GM21737 (cell line): ENCODE measurements at regions not wholly inside any gene's neighbourhood (a gene's known extent, or its start where the extent isn't known, plus 50 kb on each side); places are given as distances from the start of the nearest gene placed in this dataset.

Experiments used
- ATAC-seq: cut with Tn5 transposase; IDR thresholded peaks from one replicate; pipeline ENCODE4 v1.9.1; 2021; ENCODE audit warnings: mild to moderate bottlenecking, moderate library complexity; ENCODE audit not compliant: unreplicated experiment

DNA sequence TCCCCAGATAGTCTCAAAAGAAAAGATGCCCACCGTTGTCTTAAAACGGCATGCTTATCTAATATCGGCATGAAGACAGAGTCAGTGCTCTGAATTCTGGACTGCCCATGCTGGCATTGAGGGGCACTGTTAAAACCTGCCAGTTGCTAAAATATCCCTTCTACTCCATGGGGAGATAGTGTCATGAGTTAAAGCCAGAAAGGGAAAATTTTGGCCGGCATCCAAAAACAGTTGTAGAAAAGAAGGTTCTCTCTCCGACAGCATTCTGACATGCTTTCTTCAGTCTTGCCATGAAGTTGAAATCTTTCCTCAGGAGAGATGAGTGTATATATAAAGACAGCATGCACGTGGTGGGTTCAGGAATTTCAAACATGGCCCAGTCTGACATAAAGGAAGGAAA, 401.3 kb upstream of the PIK3C3 start:
- no peak for ATAC-seq

- no peak for ATAC-seq
Measured at GRCh38 chr18:41548521-41549260, 406.3 kb upstream of the PIK3C3 start.

DNA sequence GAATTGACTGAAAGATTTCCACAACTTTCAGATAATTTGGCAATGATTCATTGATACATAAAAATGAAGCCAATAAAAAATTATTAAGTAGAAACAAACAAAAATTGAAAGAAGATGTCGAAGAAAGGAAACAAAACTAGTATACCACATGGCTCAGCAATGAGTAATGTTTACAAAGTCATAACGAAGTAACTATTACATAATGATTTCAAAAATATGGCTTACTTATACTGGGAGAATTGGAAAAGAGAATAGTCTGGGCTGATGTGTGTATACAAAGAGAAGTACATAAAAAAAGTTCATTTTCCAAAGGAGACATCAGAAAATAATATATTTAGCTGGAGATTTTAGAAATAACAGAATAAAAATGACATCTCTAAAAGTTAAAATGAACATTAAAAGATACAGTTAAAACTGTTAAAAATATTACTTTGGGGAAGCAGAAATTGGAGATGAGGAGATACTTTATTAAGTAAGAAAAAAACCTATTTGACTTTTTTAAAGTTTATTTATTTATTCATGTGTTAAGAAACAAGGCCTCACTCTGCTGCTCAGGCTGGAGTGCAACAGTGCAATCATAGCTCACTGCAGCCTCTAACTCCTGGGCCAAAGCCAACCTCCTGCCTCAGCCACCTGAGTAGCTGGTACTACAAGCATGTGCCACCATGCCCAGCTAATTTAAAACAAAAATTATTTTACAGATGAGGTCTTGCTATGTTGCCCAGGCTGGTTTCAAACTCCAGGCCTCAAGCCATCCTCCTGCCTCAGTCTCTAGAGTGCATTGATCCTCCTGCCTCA, 409.7 kb upstream of the PIK3C3 start:
- no peak for ATAC-seq

GRCh38 chr18:41543815-41544214, 411.2 kb upstream of the PIK3C3 start:
- no peak for ATAC-seq

GRCh38 chr18:41540237-41540871, 414.7 kb upstream of the PIK3C3 start:
- ATAC-seq = no peak

DNA sequence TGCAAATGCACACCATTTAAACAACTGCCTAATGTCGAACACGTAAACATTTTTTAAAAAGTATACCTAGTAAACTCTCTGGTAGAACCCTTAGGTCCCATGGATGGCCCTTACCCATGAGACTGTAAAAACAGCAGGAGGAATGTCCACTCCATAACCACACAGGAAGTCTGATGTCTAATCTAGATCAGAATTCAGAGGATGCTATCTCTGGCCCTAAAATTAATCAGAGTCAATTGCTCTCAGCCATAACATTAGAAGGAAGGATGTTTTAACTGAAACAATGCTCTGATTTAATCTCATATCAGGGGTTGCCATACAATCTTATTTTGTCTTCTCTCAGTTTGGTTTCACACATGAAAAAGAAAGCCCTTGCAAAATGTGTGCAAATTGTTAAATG, 416.3 kb upstream of the PIK3C3 start:
- no peak for ATAC-seq

- ATAC-seq = no peak
Measured at GRCh38 chr18:41537666-41538065, 417.4 kb upstream of the PIK3C3 start.

DNA sequence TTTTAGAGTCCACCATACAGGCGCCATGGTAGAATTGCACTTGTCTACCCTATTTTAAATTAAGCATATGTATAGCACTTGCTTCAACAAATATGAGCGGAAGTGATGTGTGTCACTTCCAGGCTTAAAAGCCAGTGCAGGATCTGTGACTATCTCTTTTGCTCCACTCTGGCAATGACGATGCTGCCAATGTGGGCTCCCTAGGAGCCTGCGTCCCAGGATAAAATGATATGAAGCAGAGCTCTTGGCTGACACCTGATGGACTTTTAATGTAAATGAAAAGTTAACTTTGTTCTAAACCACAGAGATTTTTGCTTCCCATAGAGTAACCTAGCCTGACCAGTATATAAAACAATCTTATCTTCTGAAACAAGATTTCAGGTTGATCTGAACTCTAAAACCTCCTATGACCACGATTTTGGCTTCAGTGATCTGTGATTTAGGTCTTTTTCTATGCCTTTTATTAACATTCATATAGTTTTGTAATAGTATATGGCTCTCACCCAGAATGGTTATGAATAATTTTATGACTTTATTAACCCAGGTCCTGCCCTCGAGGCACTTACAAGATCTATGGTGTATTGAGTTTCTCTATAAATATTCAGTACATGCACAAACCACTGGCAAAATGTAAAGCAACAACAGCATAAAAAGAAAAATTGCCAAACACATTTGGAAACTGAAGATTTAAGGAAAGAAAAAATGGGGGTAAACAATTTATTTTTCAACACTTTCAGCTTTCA, 422.5 kb upstream of the PIK3C3 start:
- no peak for ATAC-seq

DNA sequence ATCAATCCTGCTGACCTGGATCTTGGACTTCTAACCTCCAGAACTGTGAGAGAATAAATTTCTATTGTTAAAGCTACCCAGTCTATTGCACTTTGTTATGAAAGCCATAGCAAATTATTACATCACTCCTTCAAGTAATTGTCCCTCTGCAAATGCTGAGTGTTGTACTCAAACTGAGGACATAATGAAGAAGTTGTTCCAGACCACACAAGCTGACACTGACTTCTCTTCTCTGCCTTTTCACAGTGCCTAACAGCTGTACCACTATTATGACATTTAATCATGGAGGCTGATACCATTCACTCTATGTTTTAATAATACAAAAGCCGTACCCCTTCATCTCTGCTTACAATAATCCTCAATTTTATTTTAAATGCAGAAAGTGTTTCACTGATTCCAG, 424.1 kb upstream of the PIK3C3 start:
- no peak for ATAC-seq

GRCh38 chr18:41529093-41529492, 425.9 kb upstream of the PIK3C3 start:
- no peak for ATAC-seq

- ATAC-seq = no peak
Measured at GRCh38 chr18:41526054-41526453, 429.0 kb upstream of the PIK3C3 start.

DNA sequence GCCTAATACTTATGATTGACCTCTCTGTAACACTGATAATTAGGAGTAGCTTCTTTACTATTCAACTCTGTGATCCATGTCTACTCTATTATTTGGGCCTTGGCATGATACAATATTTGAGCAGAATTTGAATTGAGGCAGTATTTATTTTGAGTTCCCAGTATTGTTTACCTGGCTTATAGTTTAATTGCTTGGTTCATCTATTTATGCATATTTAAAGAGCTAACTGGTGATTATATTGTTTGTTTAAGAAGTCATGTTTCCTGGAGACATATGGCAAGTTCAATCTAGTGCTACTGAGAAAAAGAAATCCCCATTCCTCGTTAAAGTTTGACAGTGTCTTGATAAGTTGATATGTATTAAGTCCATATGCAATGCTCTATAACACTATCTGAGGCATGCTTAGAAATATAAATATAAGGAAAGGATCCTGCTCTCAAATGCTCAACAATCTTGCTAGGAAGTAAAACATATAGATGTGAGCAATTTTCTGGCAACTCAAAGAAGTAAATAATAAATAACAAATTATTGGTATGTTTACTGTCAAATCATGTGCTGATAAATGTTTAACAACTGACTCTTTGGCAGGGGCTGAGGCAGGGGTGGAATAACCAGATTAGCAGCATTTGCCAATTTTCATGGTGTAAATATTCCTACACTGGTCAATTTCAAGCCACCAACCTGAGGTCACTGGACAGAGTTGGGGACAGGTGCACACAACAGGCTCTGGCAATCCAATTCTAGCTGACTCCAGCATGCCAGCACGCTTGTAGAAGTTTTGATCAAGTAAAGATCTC, 430.2 kb upstream of the PIK3C3 start:
- ATAC-seq = no peak

GRCh38 chr18:41517142-41517541, 437.9 kb upstream of the PIK3C3 start:
- ATAC-seq = no peak

DNA sequence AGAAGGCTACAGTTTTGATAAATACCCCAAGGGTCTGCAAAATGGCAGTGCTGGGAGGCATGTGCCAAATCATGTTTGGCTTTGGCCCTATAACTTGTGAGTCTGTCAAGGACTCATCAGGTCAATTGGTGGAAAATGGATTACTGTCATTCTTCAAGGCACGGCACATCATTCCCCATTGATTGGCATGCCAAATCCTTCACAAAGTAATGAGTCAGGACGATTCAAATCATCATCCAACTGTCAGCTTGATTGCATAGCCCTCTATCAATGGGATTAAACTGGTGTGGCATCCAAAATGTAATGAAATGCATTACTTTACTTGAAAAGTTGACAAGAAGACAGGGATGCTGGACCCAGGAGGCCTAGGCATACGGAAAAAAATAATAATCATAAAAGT, 441.6 kb upstream of the PIK3C3 start:
- ATAC-seq = no peak

DNA sequence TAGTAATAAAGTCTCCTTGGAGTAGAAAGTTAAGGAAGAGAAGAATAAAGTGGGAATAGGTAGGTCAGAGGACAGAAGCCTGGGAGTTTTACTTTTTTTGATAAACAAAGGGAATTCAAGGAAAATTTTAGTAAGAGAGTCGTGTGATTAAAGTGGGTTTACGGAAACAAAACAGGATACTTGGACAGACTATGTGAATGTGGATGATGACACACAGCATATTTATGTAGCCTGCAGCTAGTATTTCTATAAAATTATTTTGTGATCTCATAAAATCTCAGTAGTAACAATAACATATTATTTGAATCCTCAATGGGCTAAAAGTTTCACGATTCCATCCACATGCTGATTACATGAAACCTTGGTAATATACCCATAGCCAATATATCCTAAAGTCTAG, 450.7 kb upstream of the PIK3C3 start:
- ATAC-seq = no peak

DNA sequence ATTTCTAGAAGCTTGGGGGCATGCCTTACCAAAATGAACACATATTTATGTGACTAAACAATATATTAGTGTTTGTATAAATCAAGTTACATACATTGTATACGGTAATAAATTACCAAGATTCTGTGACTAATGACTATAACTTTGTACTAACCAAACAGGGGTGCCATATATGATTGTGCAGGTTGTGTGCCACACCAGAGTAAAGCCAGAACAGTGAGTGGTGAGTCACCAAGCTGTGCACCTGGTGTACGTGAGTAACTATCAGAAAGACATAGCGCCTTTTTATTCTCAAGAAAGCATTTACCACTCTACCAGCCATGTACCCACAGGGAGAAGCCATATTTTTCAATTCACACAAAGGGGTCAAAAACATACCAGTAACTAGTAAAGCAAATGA, 453.2 kb upstream of the PIK3C3 start:
- no peak for ATAC-seq

DNA sequence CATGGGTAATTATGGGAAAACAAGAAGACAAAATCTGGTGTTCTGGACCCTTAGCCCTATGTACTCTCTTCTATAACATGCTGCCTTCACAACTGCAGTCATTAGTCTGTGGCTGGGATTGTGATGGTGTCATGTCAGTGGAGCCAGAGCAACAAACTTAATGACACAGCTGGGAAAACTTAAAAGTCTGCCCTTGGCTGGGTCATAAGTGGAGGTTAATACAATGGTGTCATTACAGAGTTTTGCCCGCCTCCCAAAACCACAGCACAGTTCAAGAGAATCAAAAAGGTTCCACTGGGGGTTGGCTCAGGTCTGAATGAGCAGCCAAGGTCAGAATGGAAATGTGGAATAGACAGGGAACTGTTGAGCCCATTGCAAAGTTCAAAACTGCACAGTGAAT, 455.7 kb upstream of the PIK3C3 start:
- ATAC-seq = no peak

DNA sequence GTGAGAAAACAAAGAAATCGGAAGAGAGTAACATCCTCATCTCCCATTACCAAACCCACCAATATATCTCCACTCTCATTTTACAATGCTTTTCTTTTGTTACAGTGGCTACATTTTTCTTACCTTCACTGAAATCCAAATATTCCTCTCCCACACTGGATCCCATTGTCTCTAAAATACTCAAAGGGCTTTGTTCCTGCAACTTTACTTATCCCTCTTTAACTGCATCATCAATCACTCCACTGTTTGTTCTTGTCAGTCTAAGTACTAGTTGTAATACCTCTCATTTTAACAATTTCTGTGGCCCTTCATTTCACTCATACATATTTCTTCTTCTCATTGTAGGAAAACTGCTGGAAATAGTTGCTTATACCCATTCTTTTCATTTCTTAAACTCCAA, 464.2 kb upstream of the PIK3C3 start:
- ATAC-seq = no peak

DNA sequence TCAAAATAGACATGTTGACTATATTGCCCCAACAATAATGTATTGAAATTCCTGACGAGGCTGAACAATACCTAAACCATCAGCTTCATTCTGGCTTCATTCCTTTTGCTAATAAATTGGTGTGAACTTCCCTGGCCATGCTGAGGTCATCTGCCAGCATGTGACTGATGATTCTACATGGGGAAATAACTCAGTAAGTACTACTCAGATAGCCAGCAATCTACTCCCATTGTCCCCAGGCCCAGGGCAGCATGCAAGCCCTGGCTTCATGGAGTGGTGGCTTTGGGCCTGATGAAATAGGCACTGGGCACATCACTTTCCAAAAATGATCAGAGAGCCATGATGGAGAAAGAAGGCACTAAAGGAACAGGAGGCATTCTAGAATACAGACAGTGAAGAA, 468.5 kb upstream of the PIK3C3 start:
- ATAC-seq = no peak

DNA sequence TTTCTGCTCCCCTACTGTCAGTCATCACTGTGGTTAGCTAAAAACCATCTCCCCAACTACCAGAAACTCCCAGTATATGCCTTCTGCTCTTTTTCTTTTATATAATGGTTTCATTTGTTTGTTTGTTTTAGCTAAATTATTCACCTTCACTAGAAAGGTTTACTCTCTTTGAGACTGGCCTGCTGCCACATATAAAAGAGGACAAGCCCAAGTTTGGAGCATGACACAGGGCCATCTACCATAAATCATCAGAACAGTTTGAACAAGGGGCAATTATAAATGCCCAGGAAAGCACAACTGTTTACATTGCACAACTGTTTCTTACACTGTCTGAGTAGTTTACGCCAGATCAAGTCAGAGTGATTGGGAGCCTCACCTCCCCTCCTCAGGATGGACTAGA, 471.0 kb upstream of the PIK3C3 start:
- ATAC-seq = no peak

DNA sequence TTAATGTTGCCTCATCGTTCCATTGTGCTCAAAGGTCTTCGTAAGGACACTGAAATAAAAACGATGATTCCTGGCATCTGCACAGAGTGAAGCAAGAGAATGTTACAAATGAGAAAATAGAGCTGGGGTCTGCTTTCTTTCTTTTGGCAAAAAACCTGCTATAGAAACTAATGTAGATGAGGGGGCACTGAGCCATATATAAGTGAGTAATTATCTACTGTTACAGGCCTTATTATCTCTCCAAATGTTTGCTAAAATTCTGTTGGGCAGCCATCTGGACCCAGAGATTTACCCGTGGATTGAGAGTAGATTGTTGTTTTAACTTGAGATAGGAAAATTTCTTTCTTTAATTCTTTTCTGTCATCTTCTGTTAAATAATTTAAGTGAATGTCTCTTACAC, 472.5 kb upstream of the PIK3C3 start:
- no peak for ATAC-seq
